RWPE1 (cell line): ENCODE measurements at regions not wholly inside any gene's neighbourhood (a gene's known extent, or its start where the extent isn't known, plus 50 kb on each side); places are given as distances from the start of the nearest gene placed in this dataset.
"Not testable (repeated sequence)": the region's sequence is repeated elsewhere in the genome, so short reads cannot be mapped to it uniquely, and the experiment has no call there.

Experiments used
- CTCF ChIA-PET: fragments of 350-600 bp; sonication (Branson Sonifier 250); formaldehyde crosslinking; extraction: SDS; loops from one replicate; lab custom pipeline; 2021; lab: Yijun Ruan, JAX
- POLR2A ChIA-PET: fragments of 400-600 bp; formaldehyde crosslinking; extraction: SDS; loops from one replicate; lab custom pipeline; 2020; ENCODE audit warnings: antibody characterized with exemption; ENCODE audit not compliant: low non-redundant PET; lab: Yijun Ruan, JAX
- DNase-seq: peaks from one replicate; pipeline ENCODE4 v3.0.0; 2012; ENCODE audit warnings: low spot score
- H3K27ac ChIP-seq: fragments of 450-650 bp; 2 replicates; pipeline ENCODE4 v1.5.1; 2017
- TF ChIP-seq, protein P1 (sequence below): fragments of 450-650 bp; conservative IDR thresholded peaks from 2 replicates; pipeline ENCODE4 v1.5.1; 2017; ENCODE audit warnings: low read depth, mild to moderate bottlenecking

- H3K27ac ChIP-seq, result no peak overlapping the region
- TF ChIP-seq, protein P1, sequence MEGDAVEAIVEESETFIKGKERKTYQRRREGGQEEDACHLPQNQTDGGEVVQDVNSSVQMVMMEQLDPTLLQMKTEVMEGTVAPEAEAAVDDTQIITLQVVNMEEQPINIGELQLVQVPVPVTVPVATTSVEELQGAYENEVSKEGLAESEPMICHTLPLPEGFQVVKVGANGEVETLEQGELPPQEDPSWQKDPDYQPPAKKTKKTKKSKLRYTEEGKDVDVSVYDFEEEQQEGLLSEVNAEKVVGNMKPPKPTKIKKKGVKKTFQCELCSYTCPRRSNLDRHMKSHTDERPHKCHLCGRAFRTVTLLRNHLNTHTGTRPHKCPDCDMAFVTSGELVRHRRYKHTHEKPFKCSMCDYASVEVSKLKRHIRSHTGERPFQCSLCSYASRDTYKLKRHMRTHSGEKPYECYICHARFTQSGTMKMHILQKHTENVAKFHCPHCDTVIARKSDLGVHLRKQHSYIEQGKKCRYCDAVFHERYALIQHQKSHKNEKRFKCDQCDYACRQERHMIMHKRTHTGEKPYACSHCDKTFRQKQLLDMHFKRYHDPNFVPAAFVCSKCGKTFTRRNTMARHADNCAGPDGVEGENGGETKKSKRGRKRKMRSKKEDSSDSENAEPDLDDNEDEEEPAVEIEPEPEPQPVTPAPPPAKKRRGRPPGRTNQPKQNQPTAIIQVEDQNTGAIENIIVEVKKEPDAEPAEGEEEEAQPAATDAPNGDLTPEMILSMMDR, result no peak
- no peak for DNase-seq
- CTCF ChIA-PET, result no interaction called here
- POLR2A ChIA-PET, result no interaction called here
Observed at GRCh38 chr3:145244327-145244726, 916.7 kb downstream of the PLOD2 start.

DNA sequence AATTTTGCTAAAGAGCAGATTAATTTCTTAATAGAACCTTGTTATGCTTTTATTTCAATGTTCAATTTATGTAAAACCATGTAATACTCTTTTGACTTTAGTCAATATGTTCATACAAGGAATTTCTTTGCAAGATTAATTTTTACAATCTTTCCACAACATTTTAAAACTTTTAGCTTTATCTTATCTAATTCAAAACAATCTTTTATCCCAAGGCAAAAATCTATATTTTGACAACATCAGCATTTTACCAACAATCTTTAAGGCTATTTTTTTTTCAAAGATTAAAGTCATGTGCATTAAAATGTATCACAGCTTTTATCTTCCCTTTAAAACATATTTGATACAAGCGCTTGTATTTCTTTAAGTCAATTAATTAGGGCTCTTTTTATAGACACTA, 914.7 kb downstream of the PLOD2 start:
- DNase-seq, result no peak
- TF ChIP-seq, protein P1, result no peak
- no peak overlapping the region for H3K27ac ChIP-seq
- ChIA-PET CTCF (no interaction called here), POLR2A (no interaction called here)

DNA sequence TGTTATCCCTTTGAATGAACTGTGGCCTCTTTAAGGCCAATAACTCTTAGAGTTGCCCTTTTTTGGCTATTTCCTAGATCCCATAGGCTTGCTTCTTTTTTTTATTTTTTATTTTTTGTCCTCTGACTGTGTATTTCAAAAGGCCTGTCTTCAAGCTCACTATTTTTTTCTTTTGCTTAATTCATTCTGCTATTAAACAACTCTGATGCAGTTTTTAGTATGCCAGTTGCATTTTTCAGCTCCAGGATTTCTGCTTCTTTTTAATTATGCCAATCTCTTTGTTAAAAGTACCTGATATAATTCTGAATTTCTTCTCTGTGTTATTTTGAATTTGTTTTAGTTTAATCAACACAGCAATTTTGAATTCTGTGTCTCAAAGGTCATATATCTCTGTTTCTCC, 912.1 kb downstream of the PLOD2 start:
- no peak for DNase-seq
- H3K27ac ChIP-seq, result no peak overlapping the region
- CTCF ChIA-PET, result interaction anchor here (0.7 kb wide), 1 partner anchor 24 kb away, joined by 9 read pairs; no protein-coding TSS in a partner anchor
- POLR2A ChIA-PET, result no interaction called here
- TF ChIP-seq, protein P1, result no peak

- H3K27ac ChIP-seq, result no peak overlapping the region
- TF ChIP-seq, protein P1, result no peak
- ChIA-PET POLR2A (no interaction called here), CTCF (no interaction called here)
- DNase-seq, result no peak
Observed at GRCh38 chr3:145251311-145251710, 909.7 kb downstream of the PLOD2 start.

DNA sequence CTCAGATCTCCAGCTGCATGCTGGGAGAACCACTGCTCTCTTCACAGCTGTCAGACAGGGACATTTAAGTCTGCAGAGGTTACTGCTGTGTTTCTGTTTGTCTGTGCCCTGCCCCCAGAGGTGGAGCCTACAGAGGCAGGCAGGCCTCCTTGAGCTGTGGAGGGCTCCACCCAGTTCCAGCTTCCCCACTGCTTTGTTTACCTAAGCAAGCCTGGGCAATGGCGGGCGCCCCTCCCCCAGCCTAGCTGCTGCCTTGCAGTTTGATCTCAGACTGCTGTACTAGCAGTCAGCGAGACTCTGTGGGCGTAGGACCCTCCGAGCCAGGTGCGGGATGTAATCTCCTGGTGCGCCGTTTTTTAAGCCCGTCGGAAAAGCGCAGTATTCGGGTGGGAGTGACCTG, 903.0 kb downstream of the PLOD2 start:
- DNase-seq, H3K27ac ChIP-seq, CTCF ChIA-PET, POLR2A ChIA-PET: not testable (repeated sequence)

- DNase-seq, result no peak
- H3K27ac ChIP-seq, result no peak overlapping the region
- ChIA-PET CTCF (interaction anchor here (0.5 to 0.7 kb wide), 3 partner anchors 118 to 1265 kb away, joined by 3 to 4 read pairs (median 3); no protein-coding TSS in a partner anchor), POLR2A (no interaction called here)
- TF ChIP-seq, protein P1, result no peak
Observed at GRCh38 chr3:145259166-145259880, 901.7 kb downstream of the PLOD2 start.

DNA sequence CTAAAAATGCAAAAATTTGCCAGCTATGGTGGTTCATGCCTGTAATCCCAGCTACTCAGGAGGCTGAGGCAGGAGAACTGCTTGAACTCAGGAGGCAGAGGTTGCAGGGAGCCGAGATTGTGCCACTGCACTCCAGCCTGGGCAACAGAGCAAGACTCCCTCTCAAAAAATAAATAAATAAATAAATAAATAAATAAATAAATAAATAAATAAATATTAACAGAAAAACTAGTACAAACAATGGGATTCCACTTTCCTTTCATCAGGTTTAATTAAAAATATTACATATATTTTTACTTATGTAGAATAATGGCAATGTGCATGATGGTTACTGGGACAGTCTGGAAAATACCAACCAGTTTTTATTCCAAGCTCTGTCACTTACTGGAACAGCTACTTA, 897.5 kb downstream of the PLOD2 start:
- POLR2A ChIA-PET, H3K27ac ChIP-seq, DNase-seq, CTCF ChIA-PET: not testable (repeated sequence)

- DNase-seq, result no peak
- TF ChIP-seq, protein P1, result no peak
- no peak overlapping the region for H3K27ac ChIP-seq
- ChIA-PET POLR2A (no interaction called here), CTCF (no interaction called here)
Observed at GRCh38 chr3:145266368-145266767, 894.6 kb downstream of the PLOD2 start.
